ENCODE measurements at regions not wholly inside any gene's neighbourhood (a gene's known extent, or its start where the extent isn't known, plus 50 kb on each side); places are given as distances from the start of the nearest gene placed in this dataset.

GRCh38 chr6:78300885-78301284 is 566.5 kb upstream of the IRAK1BP1 start (continued):
- TF ChIP-seq ETS1 (IDR thresholded peaks at IDR 0.05), result no peak
- TF ChIP-seq, protein P1, sequence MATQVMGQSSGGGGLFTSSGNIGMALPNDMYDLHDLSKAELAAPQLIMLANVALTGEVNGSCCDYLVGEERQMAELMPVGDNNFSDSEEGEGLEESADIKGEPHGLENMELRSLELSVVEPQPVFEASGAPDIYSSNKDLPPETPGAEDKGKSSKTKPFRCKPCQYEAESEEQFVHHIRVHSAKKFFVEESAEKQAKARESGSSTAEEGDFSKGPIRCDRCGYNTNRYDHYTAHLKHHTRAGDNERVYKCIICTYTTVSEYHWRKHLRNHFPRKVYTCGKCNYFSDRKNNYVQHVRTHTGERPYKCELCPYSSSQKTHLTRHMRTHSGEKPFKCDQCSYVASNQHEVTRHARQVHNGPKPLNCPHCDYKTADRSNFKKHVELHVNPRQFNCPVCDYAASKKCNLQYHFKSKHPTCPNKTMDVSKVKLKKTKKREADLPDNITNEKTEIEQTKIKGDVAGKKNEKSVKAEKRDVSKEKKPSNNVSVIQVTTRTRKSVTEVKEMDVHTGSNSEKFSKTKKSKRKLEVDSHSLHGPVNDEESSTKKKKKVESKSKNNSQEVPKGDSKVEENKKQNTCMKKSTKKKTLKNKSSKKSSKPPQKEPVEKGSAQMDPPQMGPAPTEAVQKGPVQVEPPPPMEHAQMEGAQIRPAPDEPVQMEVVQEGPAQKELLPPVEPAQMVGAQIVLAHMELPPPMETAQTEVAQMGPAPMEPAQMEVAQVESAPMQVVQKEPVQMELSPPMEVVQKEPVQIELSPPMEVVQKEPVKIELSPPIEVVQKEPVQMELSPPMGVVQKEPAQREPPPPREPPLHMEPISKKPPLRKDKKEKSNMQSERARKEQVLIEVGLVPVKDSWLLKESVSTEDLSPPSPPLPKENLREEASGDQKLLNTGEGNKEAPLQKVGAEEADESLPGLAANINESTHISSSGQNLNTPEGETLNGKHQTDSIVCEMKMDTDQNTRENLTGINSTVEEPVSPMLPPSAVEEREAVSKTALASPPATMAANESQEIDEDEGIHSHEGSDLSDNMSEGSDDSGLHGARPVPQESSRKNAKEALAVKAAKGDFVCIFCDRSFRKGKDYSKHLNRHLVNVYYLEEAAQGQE (IDR thresholded peaks at IDR 0.05; ENCODE audit: unreplicated experiment), result no peak
- TF ChIP-seq STAT1 (IDR thresholded peaks at IDR 0.05; ENCODE audit: unreplicated experiment), result no peak
- no peak for TF ChIP-seq ZNF331 (CRISPR knock-in tag; IDR thresholded peaks at IDR 0.05; ENCODE audit: low read depth)
- no peak for TF ChIP-seq POLR2AphosphoS5 (IDR thresholded peaks at IDR 0.05; ENCODE audit: low read depth)
- no peak for TF ChIP-seq EZH2phosphoT487 (IDR thresholded peaks at IDR 0.05; ENCODE audit: unreplicated experiment)
- no peak for TF ChIP-seq NANOG (IDR thresholded peaks at IDR 0.05; ENCODE audit: borderline replicate concordance)

GRCh38 chr6:78302411-78302810 is 564.9 kb upstream of the IRAK1BP1 start:
- Histone ChIP-seq H2AFZ (no peak overlapping the region), H3K9me2 (ENCODE audit: insufficient read depth) (no peaks in the 10 kb centered on the region), H3K4me3 (no peak overlapping the region), H4K20me1 (replicated peaks; ENCODE audit: insufficient read depth) (no peaks in the 10 kb centered on the region), H3K79me2 (replicated peaks; ENCODE audit: insufficient read depth) (no peaks in the 10 kb centered on the region), H3K36me3 (ENCODE audit: insufficient read depth) (no peaks in the 10 kb centered on the region), H3F3A (replicated peaks; ENCODE audit: low read depth) (no peaks in the 10 kb centered on the region), H3K27ac (ENCODE audit: low read depth) (no peak overlapping the region), H3K27me3 (ENCODE audit: insufficient read depth) (no peaks in the 10 kb centered on the region), H3K4me2 (no peak overlapping the region), H3K4me1 (ENCODE audit: insufficient read depth) (no peaks in the 10 kb centered on the region)
- Mint-ChIP-seq H3K9me3 (no peaks in the 10 kb centered on the region), H3K4me1 (no peaks in the 10 kb centered on the region), H3K4me3 (no peak overlapping the region), H3K36me3 (ENCODE audit: low read depth) (no peaks in the 10 kb centered on the region), H3K27ac (no peak overlapping the region), H3K27me3 (ENCODE audit: insufficient read depth, low read depth, poor library complexity) (no peaks in the 10 kb centered on the region)
- ATAC-seq (no peak), DNase-seq (ENCODE audit: low spot score) (no peak)
- TF ChIP-seq POLR2AphosphoS5 (IDR thresholded peaks at IDR 0.05; ENCODE audit: low read depth) (no peak), NANOG (IDR thresholded peaks at IDR 0.05; ENCODE audit: borderline replicate concordance) (no peak), EZH2phosphoT487 (IDR thresholded peaks at IDR 0.05; ENCODE audit: unreplicated experiment) (no peak)
- TF ChIP-seq, protein P2, sequence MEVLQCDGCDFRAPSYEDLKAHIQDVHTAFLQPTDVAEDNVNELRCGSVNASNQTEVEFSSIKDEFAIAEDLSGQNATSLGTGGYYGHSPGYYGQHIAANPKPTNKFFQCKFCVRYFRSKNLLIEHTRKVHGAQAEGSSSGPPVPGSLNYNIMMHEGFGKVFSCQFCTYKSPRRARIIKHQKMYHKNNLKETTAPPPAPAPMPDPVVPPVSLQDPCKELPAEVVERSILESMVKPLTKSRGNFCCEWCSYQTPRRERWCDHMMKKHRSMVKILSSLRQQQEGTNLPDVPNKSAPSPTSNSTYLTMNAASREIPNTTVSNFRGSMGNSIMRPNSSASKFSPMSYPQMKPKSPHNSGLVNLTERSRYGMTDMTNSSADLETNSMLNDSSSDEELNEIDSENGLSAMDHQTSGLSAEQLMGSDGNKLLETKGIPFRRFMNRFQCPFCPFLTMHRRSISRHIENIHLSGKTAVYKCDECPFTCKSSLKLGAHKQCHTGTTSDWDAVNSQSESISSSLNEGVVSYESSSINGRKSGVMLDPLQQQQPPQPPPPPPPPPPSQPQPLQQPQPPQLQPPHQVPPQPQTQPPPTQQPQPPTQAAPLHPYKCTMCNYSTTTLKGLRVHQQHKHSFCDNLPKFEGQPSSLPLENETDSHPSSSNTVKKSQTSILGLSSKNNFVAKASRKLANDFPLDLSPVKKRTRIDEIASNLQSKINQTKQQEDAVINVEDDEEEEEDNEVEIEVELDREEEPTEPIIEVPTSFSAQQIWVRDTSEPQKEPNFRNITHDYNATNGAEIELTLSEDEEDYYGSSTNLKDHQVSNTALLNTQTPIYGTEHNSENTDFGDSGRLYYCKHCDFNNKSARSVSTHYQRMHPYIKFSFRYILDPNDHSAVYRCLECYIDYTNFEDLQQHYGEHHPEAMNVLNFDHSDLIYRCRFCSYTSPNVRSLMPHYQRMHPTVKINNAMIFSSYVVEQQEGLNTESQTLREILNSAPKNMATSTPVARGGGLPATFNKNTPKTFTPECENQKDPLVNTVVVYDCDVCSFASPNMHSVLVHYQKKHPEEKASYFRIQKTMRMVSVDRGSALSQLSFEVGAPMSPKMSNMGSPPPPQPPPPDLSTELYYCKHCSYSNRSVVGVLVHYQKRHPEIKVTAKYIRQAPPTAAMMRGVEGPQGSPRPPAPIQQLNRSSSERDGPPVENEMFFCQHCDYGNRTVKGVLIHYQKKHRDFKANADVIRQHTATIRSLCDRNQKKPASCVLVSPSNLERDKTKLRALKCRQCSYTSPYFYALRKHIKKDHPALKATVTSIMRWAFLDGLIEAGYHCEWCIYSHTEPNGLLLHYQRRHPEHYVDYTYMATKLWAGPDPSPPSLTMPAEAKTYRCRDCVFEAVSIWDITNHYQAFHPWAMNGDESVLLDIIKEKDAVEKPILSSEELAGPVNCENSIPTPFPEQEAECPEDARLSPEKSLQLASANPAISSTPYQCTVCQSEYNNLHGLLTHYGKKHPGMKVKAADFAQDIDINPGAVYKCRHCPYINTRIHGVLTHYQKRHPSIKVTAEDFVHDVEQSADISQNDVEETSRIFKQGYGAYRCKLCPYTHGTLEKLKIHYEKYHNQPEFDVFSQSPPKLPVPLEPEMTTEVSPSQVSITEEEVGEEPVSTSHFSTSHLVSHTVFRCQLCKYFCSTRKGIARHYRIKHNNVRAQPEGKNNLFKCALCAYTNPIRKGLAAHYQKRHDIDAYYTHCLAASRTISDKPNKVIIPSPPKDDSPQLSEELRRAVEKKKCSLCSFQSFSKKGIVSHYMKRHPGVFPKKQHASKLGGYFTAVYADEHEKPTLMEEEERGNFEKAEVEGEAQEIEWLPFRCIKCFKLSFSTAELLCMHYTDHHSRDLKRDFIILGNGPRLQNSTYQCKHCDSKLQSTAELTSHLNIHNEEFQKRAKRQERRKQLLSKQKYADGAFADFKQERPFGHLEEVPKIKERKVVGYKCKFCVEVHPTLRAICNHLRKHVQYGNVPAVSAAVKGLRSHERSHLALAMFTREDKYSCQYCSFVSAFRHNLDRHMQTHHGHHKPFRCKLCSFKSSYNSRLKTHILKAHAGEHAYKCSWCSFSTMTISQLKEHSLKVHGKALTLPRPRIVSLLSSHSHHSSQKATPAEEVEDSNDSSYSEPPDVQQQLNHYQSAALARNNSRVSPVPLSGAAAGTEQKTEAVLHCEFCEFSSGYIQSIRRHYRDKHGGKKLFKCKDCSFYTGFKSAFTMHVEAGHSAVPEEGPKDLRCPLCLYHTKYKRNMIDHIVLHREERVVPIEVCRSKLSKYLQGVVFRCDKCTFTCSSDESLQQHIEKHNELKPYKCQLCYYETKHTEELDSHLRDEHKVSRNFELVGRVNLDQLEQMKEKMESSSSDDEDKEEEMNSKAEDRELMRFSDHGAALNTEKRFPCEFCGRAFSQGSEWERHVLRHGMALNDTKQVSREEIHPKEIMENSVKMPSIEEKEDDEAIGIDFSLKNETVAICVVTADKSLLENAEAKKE (CRISPR knock-in tag; IDR thresholded peaks at IDR 0.05), result no peak

Measured in GM23338 (cell line).